Gastroesophageal sphincter (tissue), 4 donors: ENCODE measurements at regions not wholly inside any gene's neighbourhood (a gene's known extent, or its start where the extent isn't known, plus 50 kb on each side); places are given as distances from the start of the nearest gene placed in this dataset.

Experiments used
- ATAC-seq: fragments of 150-250 bp; one replicate; pipeline ENCODE4 v1.9.1; 2016; ENCODE audit warnings: mild to moderate bottlenecking, moderate library complexity
- H3K27ac ChIP-seq, 4 donors: fragments of 200-600 bp; sonication (generic) in 3 of 4; 1 replicate in 3 of 4; 2 replicates in 1 of 4; pipeline ENCODE4 v1.5.1; 2016 to 2019
- H3K27me3 ChIP-seq: fragments of 200-600 bp; sonication (generic); one replicate; pipeline ENCODE4 v1.5.1; 2019
- H3K36me3 ChIP-seq, 2 donors: fragments of 200-600 bp; sonication (generic); one replicate each; pipeline ENCODE4 v1.5.1; 2019; ENCODE audit warnings: control low read depth in 1 of 2
- H3K4me1 ChIP-seq, 3 donors: fragments of 200-600 bp; sonication (generic); 1 replicate in 2 of 3; 2 replicates in 1 of 3; pipeline ENCODE4 v1.5.1; 2016 to 2019; ENCODE audit warnings: control low read depth in 2 of 3
- H3K4me3 ChIP-seq, 2 donors: fragments of 200-600 bp; sonication (generic); one replicate each; pipeline ENCODE4 v1.5.1; 2019; ENCODE audit warnings: mild to moderate bottlenecking in 1 of 2, moderate library complexity in 1 of 2
- H3K9me3 ChIP-seq, 3 donors: fragments of 200-600 bp; sonication (generic); one replicate each; pipeline ENCODE4 v1.5.1; 2017 to 2019; ENCODE audit warnings: control low read depth in 2 of 3
- EP300 ChIP-seq: sonication (generic); formaldehyde crosslinking; IDR thresholded peaks from one replicate; pipeline ENCODE4 v1.6.1; 2017; ENCODE audit warnings: antibody characterized with exemption, mild to moderate bottlenecking
- POLR2A ChIP-seq, 2 donors: fragments of 450-650 bp; IDR thresholded peaks; one replicate each; pipeline ENCODE4 v1.6.1; 2017; ENCODE audit warnings: antibody characterized with exemption in 2 of 2, mild to moderate bottlenecking in 2 of 2, moderate library complexity in 1 of 2
- POLR2AphosphoS5 ChIP-seq: sonication (generic); formaldehyde crosslinking; IDR thresholded peaks from one replicate; pipeline ENCODE4 v1.6.1; 2017; ENCODE audit warnings: antibody characterized with exemption
- WGBS, 2 donors: methylation state at CpG; one replicate each; pipeline ENCODE4 v1.1.5; 2018; ENCODE audit warnings: low coverage in 1 of 2; 5-methylcytosine and 5-hydroxymethylcytosine counted together
- TF ChIP-seq, protein P1 (sequence below), 4 experiments: fragments of 200-600 bp in 2 of 4; fragments of 450-650 bp in 2 of 4; sonication (generic) in 1 of 4; IDR thresholded peaks; one replicate each; pipeline ENCODE4 v1.5.1; 2017 to 2019; ENCODE audit warnings: antibody characterized with exemption in 4 of 4, mild to moderate bottlenecking in 2 of 4, moderate library complexity in 2 of 4

DNA sequence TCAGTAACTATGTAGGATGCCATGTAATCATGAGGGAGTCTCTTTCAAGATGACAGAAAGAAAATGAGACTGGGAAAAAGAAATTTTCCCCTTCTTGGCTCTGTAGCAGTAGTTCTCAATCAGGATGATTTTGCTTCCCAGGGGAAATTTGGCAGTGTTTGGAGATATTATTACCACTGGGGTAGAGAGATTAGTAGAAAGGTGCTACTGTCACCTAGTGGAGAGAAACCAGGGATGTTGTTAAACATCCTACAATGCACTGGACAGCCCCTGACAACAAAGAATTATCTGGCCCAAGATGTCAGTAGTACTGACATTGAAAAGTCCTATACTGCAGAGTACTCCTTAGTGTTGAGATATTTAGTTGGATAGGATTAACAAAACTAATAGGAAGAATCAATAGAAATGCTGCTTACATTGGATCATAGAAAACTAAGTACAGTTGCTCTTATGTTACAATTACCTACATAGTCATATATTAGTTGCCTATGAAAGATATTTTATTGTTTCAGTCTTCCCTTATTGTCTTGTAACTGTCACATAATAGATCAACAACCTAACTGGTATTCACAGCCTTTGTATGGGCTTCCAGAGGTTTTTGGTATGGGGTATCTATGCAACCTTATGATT lies 433.3 kb downstream of the RAP2B start:
- Histone ChIP-seq H3K27ac (no peak overlapping the region), H3K4me1 (peaks cover 0 to 5% (median 0%) of the 10 kb centered on the region in 3 donors), H3K36me3 (no peaks in the 10 kb centered on the region), H3K27me3 (no peaks in the 10 kb centered on the region), H3K9me3 (no peaks in the 10 kb centered on the region), H3K4me3 (no peak overlapping the region)
- TF ChIP-seq EP300 (no peak), POLR2AphosphoS5 (no peak), POLR2A (IDR thresholded peaks at IDR 0.05) (no peak)
- TF ChIP-seq, protein P1, sequence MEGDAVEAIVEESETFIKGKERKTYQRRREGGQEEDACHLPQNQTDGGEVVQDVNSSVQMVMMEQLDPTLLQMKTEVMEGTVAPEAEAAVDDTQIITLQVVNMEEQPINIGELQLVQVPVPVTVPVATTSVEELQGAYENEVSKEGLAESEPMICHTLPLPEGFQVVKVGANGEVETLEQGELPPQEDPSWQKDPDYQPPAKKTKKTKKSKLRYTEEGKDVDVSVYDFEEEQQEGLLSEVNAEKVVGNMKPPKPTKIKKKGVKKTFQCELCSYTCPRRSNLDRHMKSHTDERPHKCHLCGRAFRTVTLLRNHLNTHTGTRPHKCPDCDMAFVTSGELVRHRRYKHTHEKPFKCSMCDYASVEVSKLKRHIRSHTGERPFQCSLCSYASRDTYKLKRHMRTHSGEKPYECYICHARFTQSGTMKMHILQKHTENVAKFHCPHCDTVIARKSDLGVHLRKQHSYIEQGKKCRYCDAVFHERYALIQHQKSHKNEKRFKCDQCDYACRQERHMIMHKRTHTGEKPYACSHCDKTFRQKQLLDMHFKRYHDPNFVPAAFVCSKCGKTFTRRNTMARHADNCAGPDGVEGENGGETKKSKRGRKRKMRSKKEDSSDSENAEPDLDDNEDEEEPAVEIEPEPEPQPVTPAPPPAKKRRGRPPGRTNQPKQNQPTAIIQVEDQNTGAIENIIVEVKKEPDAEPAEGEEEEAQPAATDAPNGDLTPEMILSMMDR (IDR thresholded peaks at IDR 0.05): peak; percentile 37 to 70 (median 58)
- ATAC-seq: peak; percentile 60

- no peak overlapping the region for H3K27ac ChIP-seq
- H3K27me3 ChIP-seq: no peaks in the 10 kb centered on the region
- H3K36me3 ChIP-seq: no peaks in the 10 kb centered on the region
- peaks cover 0 to 5% (median 0%) of the 10 kb centered on the region in 3 donors for H3K4me1 ChIP-seq
- 93 to 95% methylated on average over 4 of the region's 4 CpGs for WGBS, 2 donors
- ATAC-seq: no peak
- no peak for TF ChIP-seq EP300
- TF ChIP-seq POLR2A (IDR thresholded peaks at IDR 0.05): no peak
- TF ChIP-seq POLR2AphosphoS5: no peak
- TF ChIP-seq, protein P1 (IDR thresholded peaks at IDR 0.05): no peak
- no peaks in the 10 kb centered on the region for H3K9me3 ChIP-seq
- H3K4me3 ChIP-seq: no peak overlapping the region
Observed at GRCh38 chr3:153596401-153596800, 434.4 kb downstream of the RAP2B start.

- no peak overlapping the region for H3K4me3 ChIP-seq
- no peaks in the 10 kb centered on the region for H3K27me3 ChIP-seq
- H3K9me3 ChIP-seq: no peaks in the 10 kb centered on the region
- TF ChIP-seq, protein P1 (IDR thresholded peaks at IDR 0.05): no peak
- no peak for TF ChIP-seq EP300
- TF ChIP-seq POLR2AphosphoS5: no peak
- TF ChIP-seq POLR2A (IDR thresholded peaks at IDR 0.05): no peak
- no peaks in the 10 kb centered on the region for H3K36me3 ChIP-seq
- 14 to 48% methylated on average over 1 to 2 of the region's 2 CpGs for WGBS, 2 donors
- peaks cover 0 to 5% (median 0%) of the 10 kb centered on the region in 3 donors for H3K4me1 ChIP-seq
- H3K27ac ChIP-seq: no peak overlapping the region
- ATAC-seq: no peak
Observed at GRCh38 chr3:153599685-153600084, 437.7 kb downstream of the RAP2B start.

DNA sequence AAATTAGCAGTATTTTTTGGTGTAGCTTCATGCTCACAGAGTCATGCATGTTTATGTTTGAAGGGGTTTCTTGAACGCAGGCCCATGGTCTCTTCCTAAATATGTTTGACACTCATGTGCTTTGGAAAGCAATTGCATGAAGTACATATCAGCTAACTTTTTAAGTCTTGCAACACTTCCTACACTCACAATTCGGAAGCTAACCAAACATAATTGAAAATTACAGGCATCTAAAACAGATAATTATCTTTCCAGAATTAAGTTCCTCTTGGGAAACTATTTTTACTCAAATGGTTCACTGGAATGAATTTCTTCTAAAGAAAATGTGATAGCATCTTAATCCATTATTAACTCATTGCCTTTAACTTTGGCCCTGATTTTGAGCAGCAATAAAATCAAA lies 438.9 kb downstream of the RAP2B start:
- TF ChIP-seq POLR2AphosphoS5: no peak
- no peak for TF ChIP-seq EP300
- TF ChIP-seq, protein P1 (IDR thresholded peaks at IDR 0.05): no peak
- no peak for TF ChIP-seq POLR2A (IDR thresholded peaks at IDR 0.05)
- no peak overlapping the region for H3K27ac ChIP-seq
- no peaks in the 10 kb centered on the region for H3K27me3 ChIP-seq
- 50 to 59% methylated on average over 1 to 2 of the region's 2 CpGs for WGBS, 2 donors
- H3K4me3 ChIP-seq: no peak overlapping the region
- ATAC-seq: no peak
- H3K36me3 ChIP-seq: no peaks in the 10 kb centered on the region
- peaks cover 0 to 5% (median 0%) of the 10 kb centered on the region in 3 donors for H3K4me1 ChIP-seq
- H3K9me3 ChIP-seq: no peaks in the 10 kb centered on the region

DNA sequence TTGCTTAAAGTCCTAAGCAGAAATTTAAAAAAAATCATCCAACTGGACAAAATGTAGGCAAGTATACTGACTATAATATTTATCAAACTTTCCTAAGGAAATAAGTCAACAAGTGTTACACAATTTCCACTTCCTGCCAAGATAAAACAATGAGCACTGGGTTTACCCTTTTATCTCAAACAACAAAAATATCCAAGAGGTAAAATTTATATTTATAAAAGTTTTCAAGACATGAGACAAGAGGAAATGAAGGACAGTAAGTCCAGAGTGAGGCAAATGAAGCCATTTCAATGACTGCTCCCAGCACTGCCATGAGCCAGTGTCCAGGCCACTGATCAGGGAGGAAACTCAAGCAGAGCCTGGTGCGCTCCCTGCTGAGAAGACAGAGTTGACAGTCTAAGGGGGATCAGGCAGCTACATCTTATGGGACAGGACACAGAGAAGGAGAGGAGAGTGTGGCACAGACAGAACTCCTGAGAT lies 439.4 kb downstream of the RAP2B start:
- Histone ChIP-seq H3K4me1 (peaks cover 0 to 5% (median 0%) of the 10 kb centered on the region in 3 donors), H3K36me3 (no peaks in the 10 kb centered on the region), H3K9me3 (no peaks in the 10 kb centered on the region), H3K27me3 (no peaks in the 10 kb centered on the region), H3K27ac (no peak overlapping the region), H3K4me3 (no peak overlapping the region)
- TF ChIP-seq EP300 (no peak), POLR2A (IDR thresholded peaks at IDR 0.05) (no peak), POLR2AphosphoS5 (no peak)
- TF ChIP-seq, protein P1 (IDR thresholded peaks at IDR 0.05): no peak
- ATAC-seq: no peak
- WGBS, 2 donors: 67 to 89% methylated on average over 1 of the region's 1 CpG
